Hepatocyte (in vitro differentiated cells): ENCODE measurements at regions not wholly inside any gene's neighbourhood (a gene's known extent, or its start where the extent isn't known, plus 50 kb on each side); places are given as distances from the start of the nearest gene placed in this dataset.

Experiments
- CTCF ChIP-seq: fragments of 200-600 bp; sonication (generic); IDR thresholded peaks from 2 replicates; pipeline ENCODE4 v1.5.1; 2016; ENCODE audit warnings: antibody characterized with exemption, mild to moderate bottlenecking; ENCODE audit not compliant: poor library complexity
- EZH2 ChIP-seq: fragments of 200-600 bp; sonication (generic); IDR thresholded peaks from 2 replicates; pipeline ENCODE4 v1.6.1; 2016; ENCODE audit warnings: antibody characterized with exemption, mild to moderate bottlenecking, borderline replicate concordance
- EZH2phosphoT487 ChIP-seq: fragments of 200-600 bp; sonication (generic); IDR thresholded peaks from one replicate; pipeline ENCODE4 v1.6.1; 2018; ENCODE audit warnings: antibody characterized with exemption, mild to moderate bottlenecking, low read depth, moderate library complexity; ENCODE audit not compliant: unreplicated experiment, severe bottlenecking

GRCh38 chr9:73014011-73014410 is 61.2 kb upstream of the ALDH1A1 start:
- TF ChIP-seq CTCF (no peak), EZH2 (no peak), EZH2phosphoT487 (no peak)
